ENCODE measurements at regions not wholly inside any gene's neighbourhood (a gene's known extent, or its start where the extent isn't known, plus 50 kb on each side); places are given as distances from the start of the nearest gene placed in this dataset.
"Not testable (repeated sequence)": the region's sequence is repeated elsewhere in the genome, so short reads cannot be mapped to it uniquely, and the experiment has no call there.

- Histone ChIP-seq H3K9me3 (no peaks in the 10 kb centered on the region), H3K27me3 (no peaks in the 10 kb centered on the region), H3K4me1 (no peaks in the 10 kb centered on the region), H3K4me3 (ENCODE audit: low read depth, low read length) (no peak overlapping the region), H3K36me3 (no peaks in the 10 kb centered on the region)
- TF ChIP-seq, protein P1, sequence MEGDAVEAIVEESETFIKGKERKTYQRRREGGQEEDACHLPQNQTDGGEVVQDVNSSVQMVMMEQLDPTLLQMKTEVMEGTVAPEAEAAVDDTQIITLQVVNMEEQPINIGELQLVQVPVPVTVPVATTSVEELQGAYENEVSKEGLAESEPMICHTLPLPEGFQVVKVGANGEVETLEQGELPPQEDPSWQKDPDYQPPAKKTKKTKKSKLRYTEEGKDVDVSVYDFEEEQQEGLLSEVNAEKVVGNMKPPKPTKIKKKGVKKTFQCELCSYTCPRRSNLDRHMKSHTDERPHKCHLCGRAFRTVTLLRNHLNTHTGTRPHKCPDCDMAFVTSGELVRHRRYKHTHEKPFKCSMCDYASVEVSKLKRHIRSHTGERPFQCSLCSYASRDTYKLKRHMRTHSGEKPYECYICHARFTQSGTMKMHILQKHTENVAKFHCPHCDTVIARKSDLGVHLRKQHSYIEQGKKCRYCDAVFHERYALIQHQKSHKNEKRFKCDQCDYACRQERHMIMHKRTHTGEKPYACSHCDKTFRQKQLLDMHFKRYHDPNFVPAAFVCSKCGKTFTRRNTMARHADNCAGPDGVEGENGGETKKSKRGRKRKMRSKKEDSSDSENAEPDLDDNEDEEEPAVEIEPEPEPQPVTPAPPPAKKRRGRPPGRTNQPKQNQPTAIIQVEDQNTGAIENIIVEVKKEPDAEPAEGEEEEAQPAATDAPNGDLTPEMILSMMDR (IDR thresholded peaks at IDR 0.05; ENCODE audit: low read depth, low read length): no peak
- DNase-seq: no peak
These were observed 306.7 kb upstream of the BRINP1 start for GRCh38 chr9:119675951-119676350.

GRCh38 chr9:119672763-119673162 is 303.5 kb upstream of the BRINP1 start:
- not testable (repeated sequence) for H3K36me3 ChIP-seq; H3K4me3 ChIP-seq (ENCODE audit: low read depth, low read length); H3K27me3 ChIP-seq; DNase-seq; H3K4me1 ChIP-seq; H3K9me3 ChIP-seq

- no peaks in the 10 kb centered on the region for H3K36me3 ChIP-seq
- H3K9me3 ChIP-seq: no peaks in the 10 kb centered on the region
- H3K27me3 ChIP-seq: no peaks in the 10 kb centered on the region
- no peak for DNase-seq
- no peak overlapping the region for H3K4me3 ChIP-seq (ENCODE audit: low read depth, low read length)
- TF ChIP-seq, protein P1 (IDR thresholded peaks at IDR 0.05; ENCODE audit: low read depth, low read length): no peak
- H3K4me1 ChIP-seq: no peaks in the 10 kb centered on the region
These were observed 298.7 kb upstream of the BRINP1 start for GRCh38 chr9:119667916-119668315.

- H3K9me3 ChIP-seq: no peaks in the 10 kb centered on the region
- TF ChIP-seq, protein P1 (IDR thresholded peaks at IDR 0.05; ENCODE audit: low read depth, low read length): no peak
- H3K4me1 ChIP-seq: no peaks in the 10 kb centered on the region
- H3K4me3 ChIP-seq (ENCODE audit: low read depth, low read length): no peak overlapping the region
- H3K27me3 ChIP-seq: no peaks in the 10 kb centered on the region
- DNase-seq: no peak
- H3K36me3 ChIP-seq: no peaks in the 10 kb centered on the region
These were observed 297.9 kb upstream of the BRINP1 start for GRCh38 chr9:119667163-119667562.

GRCh38 chr9:119662329-119662728 is 293.1 kb upstream of the BRINP1 start:
- Histone ChIP-seq H3K36me3 (no peaks in the 10 kb centered on the region), H3K4me3 (ENCODE audit: low read depth, low read length) (no peak overlapping the region), H3K9me3 (no peaks in the 10 kb centered on the region), H3K27me3 (no peaks in the 10 kb centered on the region), H3K4me1 (no peaks in the 10 kb centered on the region)
- TF ChIP-seq, protein P1 (IDR thresholded peaks at IDR 0.05; ENCODE audit: low read depth, low read length): no peak
- no peak for DNase-seq

DNA sequence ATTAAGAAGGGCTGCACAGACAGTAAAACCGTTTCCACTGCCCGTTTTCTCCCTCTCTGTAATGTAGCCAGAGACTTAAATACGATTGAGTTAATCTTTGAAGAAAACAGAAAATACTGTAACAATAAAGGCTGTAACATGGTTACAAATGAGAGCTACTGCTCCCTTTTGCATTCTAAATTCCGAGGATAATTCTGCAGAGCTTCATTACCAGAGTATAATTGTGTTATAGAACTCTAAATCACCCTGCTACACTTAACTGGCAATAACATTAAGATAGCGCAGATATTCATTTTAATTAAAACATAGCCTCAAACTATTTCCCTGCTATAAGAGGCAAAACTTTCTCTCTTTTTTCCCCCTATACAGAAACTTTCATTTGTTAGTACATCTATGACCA is 283.7 kb upstream of the BRINP1 start:
- TF ChIP-seq, protein P1 (IDR thresholded peaks at IDR 0.05; ENCODE audit: low read depth, low read length): no peak

DNA sequence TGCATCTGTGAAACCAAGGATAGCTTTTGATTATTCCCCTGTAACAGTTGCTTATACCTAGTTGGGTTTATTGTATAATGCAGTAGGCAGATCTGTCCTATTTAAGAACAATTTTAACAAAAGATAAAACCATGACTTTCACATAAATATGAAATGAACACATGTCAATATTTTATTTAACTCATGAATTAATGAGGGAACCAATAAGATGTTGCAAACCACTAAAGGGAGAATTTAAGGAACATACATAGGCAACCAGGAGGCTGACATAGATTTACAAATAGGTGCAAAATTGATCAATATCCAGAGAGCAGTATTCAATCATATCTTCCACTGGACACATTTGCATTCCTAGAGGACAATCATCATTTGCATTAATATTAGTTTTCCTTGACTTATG is 280.0 kb upstream of the BRINP1 start:
- TF ChIP-seq, protein P1 (IDR thresholded peaks at IDR 0.05; ENCODE audit: low read depth, low read length): no peak
- H3K36me3 ChIP-seq: no peaks in the 10 kb centered on the region
- no peak for DNase-seq
- no peaks in the 10 kb centered on the region for H3K4me1 ChIP-seq
- no peaks in the 10 kb centered on the region for H3K27me3 ChIP-seq
- H3K9me3 ChIP-seq: no peaks in the 10 kb centered on the region; the same call in 1 of the 2 replicates
- no peak overlapping the region for H3K4me3 ChIP-seq (ENCODE audit: low read depth, low read length)

More for the DNA sequence above, 283.7 kb upstream of the BRINP1 start:
- H3K36me3 ChIP-seq: no peaks in the 10 kb centered on the region
- H3K27me3 ChIP-seq: no peaks in the 10 kb centered on the region
- DNase-seq: no peak
- H3K4me3 ChIP-seq (ENCODE audit: low read depth, low read length): no peak overlapping the region
- H3K9me3 ChIP-seq: no peaks in the 10 kb centered on the region
- no peaks in the 10 kb centered on the region for H3K4me1 ChIP-seq
